ENCODE measurements at regions not wholly inside any gene's neighbourhood (a gene's known extent, or its start where the extent isn't known, plus 50 kb on each side); places are given as distances from the start of the nearest gene placed in this dataset.

DNA sequence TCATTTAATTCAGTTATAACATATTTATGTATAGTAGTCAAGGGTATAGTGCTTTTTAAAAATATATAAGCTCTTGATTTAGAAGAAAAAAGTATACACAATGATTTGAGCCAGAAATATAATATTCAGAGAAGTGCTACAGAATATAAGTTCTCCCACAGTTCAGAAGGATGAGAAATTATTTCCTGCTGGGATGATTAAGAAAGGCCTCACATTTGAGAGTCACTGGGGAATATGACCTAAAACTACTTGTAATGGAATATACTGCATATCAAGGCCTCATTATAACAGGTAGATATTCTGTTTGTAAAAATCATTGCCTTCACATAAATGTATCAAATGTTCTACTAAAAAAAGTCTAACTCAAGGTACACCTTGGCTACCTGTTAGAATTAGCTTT is 203.5 kb downstream of the MBD2 start:
- intact Hi-C loops (cut with DNase I), result no loop called here
- TF ChIP-seq, protein P1, sequence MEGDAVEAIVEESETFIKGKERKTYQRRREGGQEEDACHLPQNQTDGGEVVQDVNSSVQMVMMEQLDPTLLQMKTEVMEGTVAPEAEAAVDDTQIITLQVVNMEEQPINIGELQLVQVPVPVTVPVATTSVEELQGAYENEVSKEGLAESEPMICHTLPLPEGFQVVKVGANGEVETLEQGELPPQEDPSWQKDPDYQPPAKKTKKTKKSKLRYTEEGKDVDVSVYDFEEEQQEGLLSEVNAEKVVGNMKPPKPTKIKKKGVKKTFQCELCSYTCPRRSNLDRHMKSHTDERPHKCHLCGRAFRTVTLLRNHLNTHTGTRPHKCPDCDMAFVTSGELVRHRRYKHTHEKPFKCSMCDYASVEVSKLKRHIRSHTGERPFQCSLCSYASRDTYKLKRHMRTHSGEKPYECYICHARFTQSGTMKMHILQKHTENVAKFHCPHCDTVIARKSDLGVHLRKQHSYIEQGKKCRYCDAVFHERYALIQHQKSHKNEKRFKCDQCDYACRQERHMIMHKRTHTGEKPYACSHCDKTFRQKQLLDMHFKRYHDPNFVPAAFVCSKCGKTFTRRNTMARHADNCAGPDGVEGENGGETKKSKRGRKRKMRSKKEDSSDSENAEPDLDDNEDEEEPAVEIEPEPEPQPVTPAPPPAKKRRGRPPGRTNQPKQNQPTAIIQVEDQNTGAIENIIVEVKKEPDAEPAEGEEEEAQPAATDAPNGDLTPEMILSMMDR (IDR thresholded peaks at IDR 0.05), result no peak
- TF ChIP-seq EP300 (IDR thresholded peaks at IDR 0.05) (no peak), POLR2A (IDR thresholded peaks at IDR 0.05) (no peak)

DNA sequence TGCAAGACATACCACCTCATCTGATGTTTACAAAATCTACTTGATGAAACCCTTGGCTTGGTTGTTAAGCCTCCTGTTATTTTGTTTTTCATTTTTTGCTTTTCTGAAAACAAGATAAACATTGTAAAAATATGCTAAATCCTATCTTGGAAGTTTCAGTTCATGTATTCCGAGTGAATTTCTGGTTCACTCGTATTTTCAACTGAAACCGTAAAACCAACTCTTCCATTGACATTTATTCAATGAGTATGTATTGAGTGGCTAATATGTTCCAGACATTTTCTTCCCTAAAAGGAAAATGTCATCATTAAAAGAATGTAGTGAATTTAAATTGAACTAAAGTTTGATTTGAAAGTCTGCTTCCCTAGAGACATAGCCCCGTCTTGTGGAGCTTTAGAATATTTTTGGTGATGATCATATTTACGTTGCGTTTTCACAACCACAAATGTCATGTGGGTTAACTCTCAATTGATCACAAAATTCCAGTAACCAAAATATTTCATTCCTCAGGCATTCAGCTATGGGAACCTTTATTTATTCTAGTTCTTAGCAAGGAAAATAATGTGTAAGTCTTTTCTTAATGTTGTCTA is 204.2 kb downstream of the MBD2 start:
- no peak for DNase-seq
- WGBS, 3 donors, result 11 to 31% (median 15%) methylated on average over 6 of the region's 6 CpGs
- TF ChIP-seq, protein P1 (IDR thresholded peaks at IDR 0.05), result no peak
- TF ChIP-seq POLR2A (IDR thresholded peaks at IDR 0.05) (no peak), EP300 (IDR thresholded peaks at IDR 0.05) (no peak)
- H3K27me3 ChIP-seq, result no peaks in the 10 kb centered on the region
- H3K9me3 ChIP-seq, result no peaks in the 10 kb centered on the region
- no peak overlapping the region for H3K4me3 ChIP-seq
- intact Hi-C loops (cut with DNase I), result no loop called here
- H3K36me3 ChIP-seq, result no peaks in the 10 kb centered on the region
- H3K4me1 ChIP-seq (ENCODE audit: insufficient read depth), result no peaks in the 10 kb centered on the region
- H3K27ac ChIP-seq, result no peak overlapping the region

More for the DNA sequence above, 203.5 kb downstream of the MBD2 start:
- Histone ChIP-seq H3K4me1 (ENCODE audit: insufficient read depth) (no peaks in the 10 kb centered on the region), H3K27me3 (no peaks in the 10 kb centered on the region), H3K27ac (no peak overlapping the region), H3K9me3 (no peaks in the 10 kb centered on the region), H3K36me3 (no peaks in the 10 kb centered on the region), H3K4me3 (no peak overlapping the region)
- DNase-seq, result no peak

DNA sequence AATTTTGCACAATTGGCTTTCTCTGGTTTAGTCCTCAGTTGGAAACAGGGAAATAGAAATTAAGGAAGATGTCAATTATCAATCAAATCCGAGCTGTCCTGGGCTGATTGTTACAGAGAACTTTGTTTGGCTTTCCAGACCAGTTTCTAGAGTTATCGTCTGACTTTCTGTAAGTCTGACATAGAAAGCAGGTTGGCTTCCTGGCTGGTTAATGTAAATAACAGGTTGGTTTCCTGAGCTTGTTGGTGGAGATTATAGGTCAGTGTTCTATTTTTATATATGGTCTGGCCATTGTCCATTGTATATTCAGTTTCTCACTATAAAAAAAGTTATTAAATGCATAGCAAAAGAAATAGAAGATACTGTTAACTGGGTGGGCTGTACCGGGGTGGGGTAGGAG is 204.8 kb downstream of the MBD2 start:
- intact Hi-C loops (cut with DNase I), result no loop called here
- Histone ChIP-seq H3K27ac (no peak overlapping the region), H3K36me3 (no peaks in the 10 kb centered on the region), H3K9me3 (no peaks in the 10 kb centered on the region), H3K4me1 (ENCODE audit: insufficient read depth) (no peaks in the 10 kb centered on the region), H3K4me3 (no peak overlapping the region), H3K27me3 (no peaks in the 10 kb centered on the region)
- no peak for DNase-seq
- TF ChIP-seq POLR2A (IDR thresholded peaks at IDR 0.05) (no peak), EP300 (IDR thresholded peaks at IDR 0.05) (no peak)
- TF ChIP-seq, protein P1 (IDR thresholded peaks at IDR 0.05), result no peak
- WGBS, 3 donors, result 21 to 53% (median 25%) methylated on average over 3 of the region's 3 CpGs

DNA sequence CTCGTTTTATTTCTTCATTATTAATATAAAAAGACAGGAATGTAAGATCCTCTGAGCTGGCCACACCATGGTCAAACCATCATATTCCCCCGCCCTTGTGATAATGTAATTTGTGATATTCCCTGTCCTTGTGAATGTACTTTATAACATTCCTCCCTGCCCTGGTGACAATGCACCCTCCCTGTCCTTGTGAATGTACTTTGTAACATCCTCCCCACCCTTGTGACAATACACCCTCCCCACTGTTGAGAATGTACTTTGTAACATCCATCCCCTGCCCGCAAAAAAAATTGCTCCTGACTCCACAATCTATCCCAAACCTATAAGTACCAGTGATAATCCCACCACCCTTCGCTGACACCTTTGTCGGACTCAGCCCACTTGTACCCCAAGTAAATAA is 211.0 kb downstream of the MBD2 start:
- TF ChIP-seq, protein P1 (IDR thresholded peaks at IDR 0.05), result no peak
- TF ChIP-seq EP300 (IDR thresholded peaks at IDR 0.05) (no peak), POLR2A (IDR thresholded peaks at IDR 0.05) (no peak)
- H3K4me1 ChIP-seq (ENCODE audit: insufficient read depth), result no peaks in the 10 kb centered on the region

More for the DNA sequence above, 211.0 kb downstream of the MBD2 start:
- 91 to 96% (median 95%) methylated on average over 5 of the region's 5 CpGs for WGBS, 3 donors
- Histone ChIP-seq H3K27me3 (no peaks in the 10 kb centered on the region), H3K36me3 (no peaks in the 10 kb centered on the region), H3K4me3 (no peak overlapping the region), H3K9me3 (no peaks in the 10 kb centered on the region), H3K27ac (no peak overlapping the region)
- DNase-seq, result no peak
- intact Hi-C loops (cut with DNase I), result no loop called here

Data from ovary (tissue), 7 donors.